ENCODE measurements at regions not wholly inside any gene's neighbourhood (a gene's known extent, or its start where the extent isn't known, plus 50 kb on each side); places are given as distances from the start of the nearest gene placed in this dataset.

DNA sequence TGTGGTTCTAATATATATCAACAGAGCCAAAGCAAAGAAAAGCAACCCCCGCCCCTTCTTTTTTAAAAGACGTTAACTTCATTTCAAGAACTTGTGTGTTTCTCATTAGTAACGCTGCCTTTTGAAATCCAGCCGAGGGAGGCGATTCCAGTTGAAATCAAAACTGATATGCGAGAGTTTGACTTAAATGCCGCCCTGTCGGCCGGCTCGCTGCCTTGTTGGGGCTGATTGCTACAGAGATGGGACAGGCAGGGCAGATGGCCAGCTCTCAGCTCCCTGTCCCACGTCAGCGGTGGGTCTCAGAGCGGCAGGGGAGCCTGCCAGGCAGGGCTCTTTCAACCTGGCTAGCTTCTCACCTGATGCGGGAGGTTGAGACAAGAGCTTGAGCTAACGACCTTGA is 51.9 kb upstream of the ALX4 start:
- Histone ChIP-seq H3K27me3 (ENCODE audit: low read depth) (peaks cover 21% of the 10 kb centered on the region), H3K4me1 (no peaks in the 10 kb centered on the region), H3K27ac (replicated peaks) (no peak overlapping the region), H3K4me3 (no peak overlapping the region), H3K9me3 (replicated peaks) (peaks cover 10% of the 10 kb centered on the region), H3K36me3 (no peaks in the 10 kb centered on the region)
- intact Hi-C loops (cut with micrococcal nuclease), result no loop called here
- TF ChIP-seq, protein P1, sequence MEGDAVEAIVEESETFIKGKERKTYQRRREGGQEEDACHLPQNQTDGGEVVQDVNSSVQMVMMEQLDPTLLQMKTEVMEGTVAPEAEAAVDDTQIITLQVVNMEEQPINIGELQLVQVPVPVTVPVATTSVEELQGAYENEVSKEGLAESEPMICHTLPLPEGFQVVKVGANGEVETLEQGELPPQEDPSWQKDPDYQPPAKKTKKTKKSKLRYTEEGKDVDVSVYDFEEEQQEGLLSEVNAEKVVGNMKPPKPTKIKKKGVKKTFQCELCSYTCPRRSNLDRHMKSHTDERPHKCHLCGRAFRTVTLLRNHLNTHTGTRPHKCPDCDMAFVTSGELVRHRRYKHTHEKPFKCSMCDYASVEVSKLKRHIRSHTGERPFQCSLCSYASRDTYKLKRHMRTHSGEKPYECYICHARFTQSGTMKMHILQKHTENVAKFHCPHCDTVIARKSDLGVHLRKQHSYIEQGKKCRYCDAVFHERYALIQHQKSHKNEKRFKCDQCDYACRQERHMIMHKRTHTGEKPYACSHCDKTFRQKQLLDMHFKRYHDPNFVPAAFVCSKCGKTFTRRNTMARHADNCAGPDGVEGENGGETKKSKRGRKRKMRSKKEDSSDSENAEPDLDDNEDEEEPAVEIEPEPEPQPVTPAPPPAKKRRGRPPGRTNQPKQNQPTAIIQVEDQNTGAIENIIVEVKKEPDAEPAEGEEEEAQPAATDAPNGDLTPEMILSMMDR (IDR thresholded peaks at IDR 0.05; ENCODE audit: borderline replicate concordance), result no peak
- no peak for DNase-seq

DNA sequence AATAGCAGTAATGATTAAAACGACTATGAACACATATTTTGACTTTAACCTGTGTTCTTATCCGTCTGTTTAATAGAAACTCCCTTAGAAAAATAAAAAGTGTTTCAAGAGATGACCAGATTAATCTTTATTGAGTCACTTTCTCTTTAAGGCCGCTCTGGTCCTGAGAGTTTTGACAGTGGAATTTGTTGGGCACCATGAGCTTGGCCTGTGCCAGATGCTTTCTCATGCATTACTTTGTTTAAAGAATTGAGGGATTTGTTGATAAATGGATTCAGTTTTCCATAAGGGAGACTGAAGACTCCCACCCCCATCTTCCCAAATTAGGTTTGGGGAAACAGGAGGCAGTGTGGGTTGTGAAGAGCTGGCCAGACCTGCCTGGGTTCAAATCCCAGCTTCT is 53.2 kb upstream of the ALX4 start:
- H3K4me3 ChIP-seq, result no peak overlapping the region
- DNase-seq, result no peak
- intact Hi-C loops (cut with micrococcal nuclease), result no loop called here
- H3K9me3 ChIP-seq (replicated peaks), result peaks cover 10% of the 10 kb centered on the region
- H3K27ac ChIP-seq (replicated peaks), result no peak overlapping the region
- peaks cover 23% of the 10 kb centered on the region for H3K27me3 ChIP-seq (ENCODE audit: low read depth)
- H3K36me3 ChIP-seq, result no peaks in the 10 kb centered on the region
- H3K4me1 ChIP-seq, result no peaks in the 10 kb centered on the region
- TF ChIP-seq, protein P1 (IDR thresholded peaks at IDR 0.05; ENCODE audit: borderline replicate concordance), result no peak

DNA sequence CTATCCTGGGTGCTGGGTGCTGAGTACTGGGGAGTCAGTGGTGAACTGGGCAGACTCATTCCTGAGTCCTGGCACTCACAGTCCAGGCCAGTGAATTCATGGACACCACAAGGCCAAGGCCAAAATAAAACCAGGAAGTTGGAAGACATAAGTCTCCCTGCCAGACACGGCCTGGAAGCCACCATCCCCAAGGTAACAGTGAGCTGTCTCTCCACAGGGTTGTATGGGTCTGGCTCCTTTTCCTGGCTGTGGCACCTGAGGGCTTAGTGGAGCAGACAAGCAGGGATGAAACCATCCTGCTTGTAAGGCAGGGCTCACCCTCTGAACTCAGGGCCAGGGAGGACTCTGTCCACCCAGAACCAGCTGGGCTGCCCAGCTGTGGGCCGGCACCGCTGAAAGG is 54.7 kb upstream of the ALX4 start:
- DNase-seq, result no peak
- Histone ChIP-seq H3K4me3 (no peak overlapping the region), H3K27ac (replicated peaks) (no peak overlapping the region), H3K27me3 (ENCODE audit: low read depth) (peaks cover 26% of the 10 kb centered on the region), H3K4me1 (no peaks in the 10 kb centered on the region), H3K36me3 (no peaks in the 10 kb centered on the region), H3K9me3 (replicated peaks) (peaks cover 10% of the 10 kb centered on the region)
- intact Hi-C loops (cut with micrococcal nuclease), result no loop called here
- TF ChIP-seq, protein P1 (IDR thresholded peaks at IDR 0.05; ENCODE audit: borderline replicate concordance), result no peak

DNA sequence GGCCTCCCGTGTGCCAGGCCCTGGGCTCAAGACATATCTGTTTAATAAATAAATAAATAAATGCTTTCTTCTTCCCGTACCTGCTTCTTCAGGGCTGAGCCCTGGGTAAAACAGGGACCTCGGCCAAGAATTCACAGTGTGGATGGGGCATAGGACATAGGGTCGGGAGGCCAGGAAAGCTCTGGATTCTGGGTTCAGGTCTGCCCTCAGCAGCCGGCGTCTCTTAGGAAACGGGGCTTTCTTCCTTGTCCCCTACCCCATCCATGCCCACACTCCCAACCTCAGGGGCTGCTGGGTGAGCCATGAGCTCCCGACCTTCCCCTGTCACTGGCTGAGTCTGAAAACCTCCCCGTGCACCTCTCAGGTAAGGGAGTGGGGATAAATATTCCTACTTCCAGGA is 55.7 kb upstream of the ALX4 start:
- peaks cover 26% of the 10 kb centered on the region for H3K27me3 ChIP-seq (ENCODE audit: low read depth)
- no peak overlapping the region for H3K27ac ChIP-seq (replicated peaks)
- H3K36me3 ChIP-seq, result no peaks in the 10 kb centered on the region
- no peaks in the 10 kb centered on the region for H3K4me1 ChIP-seq
- intact Hi-C loops (cut with micrococcal nuclease), result no loop called here
- TF ChIP-seq, protein P1 (IDR thresholded peaks at IDR 0.05; ENCODE audit: borderline replicate concordance), result no peak
- no peak for DNase-seq
- H3K4me3 ChIP-seq, result no peak overlapping the region
- H3K9me3 ChIP-seq (replicated peaks), result peaks cover 10% of the 10 kb centered on the region

DNA sequence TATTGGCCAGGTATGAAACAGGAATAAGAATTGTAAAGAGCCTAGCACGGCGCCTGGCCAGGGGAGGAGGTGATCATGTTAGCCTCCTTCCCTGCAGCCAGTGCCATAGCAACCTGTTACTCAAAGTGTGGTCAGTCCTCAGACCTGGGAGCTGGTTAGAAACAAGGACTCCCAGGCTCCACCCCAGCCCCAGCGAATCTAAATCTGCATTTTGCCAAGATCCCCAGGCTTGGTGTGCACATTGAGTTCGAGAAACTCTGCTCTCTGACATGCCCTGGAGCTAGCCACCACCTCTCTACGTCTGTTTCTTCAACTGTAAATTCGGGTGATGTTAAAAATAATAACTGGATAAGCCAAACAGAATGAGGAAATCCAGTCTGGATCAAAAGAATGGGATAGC is 56.1 kb upstream of the ALX4 start:
- peaks cover 26% of the 10 kb centered on the region for H3K27me3 ChIP-seq (ENCODE audit: low read depth)
- H3K4me3 ChIP-seq, result no peak overlapping the region
- no peak overlapping the region for H3K27ac ChIP-seq (replicated peaks)
- intact Hi-C loops (cut with micrococcal nuclease), result no loop called here
- no peak for DNase-seq
- H3K4me1 ChIP-seq, result no peaks in the 10 kb centered on the region
- TF ChIP-seq, protein P1 (IDR thresholded peaks at IDR 0.05; ENCODE audit: borderline replicate concordance), result no peak
- no peaks in the 10 kb centered on the region for H3K36me3 ChIP-seq
- H3K9me3 ChIP-seq (replicated peaks), result peaks cover 10% of the 10 kb centered on the region

DNA sequence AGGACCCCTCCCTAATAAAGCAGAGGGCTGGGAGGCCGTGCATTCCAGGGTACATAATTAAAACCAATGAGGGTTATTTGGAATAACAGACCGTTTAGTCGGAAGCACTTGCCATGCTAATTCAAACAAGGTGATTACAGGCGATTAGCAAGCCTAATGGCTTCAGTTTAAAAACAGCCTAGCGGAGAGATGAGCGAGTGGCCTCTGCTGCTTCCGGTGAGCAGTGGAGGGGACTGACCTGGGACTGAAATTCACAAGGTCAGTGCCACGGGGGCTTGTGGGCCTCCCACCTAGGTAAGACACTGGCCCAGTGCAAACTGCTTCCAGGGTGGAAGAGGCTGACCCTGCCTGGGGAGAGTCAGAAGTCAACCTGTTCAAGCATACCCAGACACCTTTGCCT is 56.8 kb upstream of the ALX4 start:
- Histone ChIP-seq H3K27me3 (ENCODE audit: low read depth) (peaks cover 26% of the 10 kb centered on the region), H3K4me3 (no peak overlapping the region), H3K36me3 (no peaks in the 10 kb centered on the region), H3K4me1 (no peaks in the 10 kb centered on the region), H3K9me3 (replicated peaks) (peaks cover 10% of the 10 kb centered on the region), H3K27ac (replicated peaks) (no peak overlapping the region)
- intact Hi-C loops (cut with micrococcal nuclease), result no loop called here
- no peak for DNase-seq
- TF ChIP-seq, protein P1 (IDR thresholded peaks at IDR 0.05; ENCODE audit: borderline replicate concordance), result no peak

Measured in left ventricle myocardium inferior (tissue), 1 donor.